Osteoblast (primary cell): ENCODE measurements at regions not wholly inside any gene's neighbourhood (a gene's known extent, or its start where the extent isn't known, plus 50 kb on each side); places are given as distances from the start of the nearest gene placed in this dataset.

ENCODE experiments used
- DNase-seq: peaks from one replicate; pipeline ENCODE4 v3.0.0; 2011; ENCODE audit warnings: low spot score, mixed read lengths; ENCODE audit not compliant: insufficient read length; ENCODE audit errors: missing footprints
- H2AFZ ChIP-seq: 2 replicates; pipeline ENCODE4 v1.6.0; 2011; ENCODE audit warnings: mild to moderate bottlenecking, low read length
- H3K27ac ChIP-seq: 2 replicates; pipeline ENCODE4 v1.5.1; 2011; ENCODE audit warnings: mild to moderate bottlenecking, low read depth, low read length, moderate library complexity
- H3K27me3 ChIP-seq: 2 replicates; pipeline ENCODE4 v1.6.0; 2012; ENCODE audit warnings: mild to moderate bottlenecking, control low read depth, inconsistent platforms, low read length, moderate library complexity; ENCODE audit not compliant: insufficient read depth
- H3K36me3 ChIP-seq: 2 replicates; pipeline ENCODE4 v1.5.1; 2011; ENCODE audit warnings: mild to moderate bottlenecking, low read length, control low read depth, moderate library complexity; ENCODE audit not compliant: insufficient read depth
- H3K4me1 ChIP-seq: 2 replicates; pipeline ENCODE4 v1.5.1; 2011; ENCODE audit warnings: mild to moderate bottlenecking, low read length, control low read depth, moderate library complexity; ENCODE audit not compliant: insufficient read depth
- H3K4me2 ChIP-seq: 2 replicates; pipeline ENCODE4 v1.6.0; 2011; ENCODE audit warnings: mild to moderate bottlenecking, low read length; ENCODE audit not compliant: insufficient read depth
- H3K4me3 ChIP-seq: fragments of 200-600 bp; sonication (generic); 3 replicates; pipeline ENCODE4 v1.5.1; 2012; ENCODE audit warnings: mild to moderate bottlenecking, low read length, inconsistent platforms; ENCODE audit not compliant: insufficient read depth
- H3K79me2 ChIP-seq: 2 replicates; pipeline ENCODE4 v1.6.0; 2012; ENCODE audit warnings: mild to moderate bottlenecking, low read length, control low read depth, inconsistent platforms; ENCODE audit not compliant: insufficient read depth
- H3K9me3 ChIP-seq: 2 replicates; pipeline ENCODE4 v1.5.1; 2011; ENCODE audit warnings: low read depth, low read length, control low read depth
- H4K20me1 ChIP-seq: 2 replicates; pipeline ENCODE4 v1.6.0; 2012; ENCODE audit warnings: mild to moderate bottlenecking, low read length, control low read depth; ENCODE audit not compliant: insufficient read depth
- CTCF ChIP-seq: IDR thresholded peaks from 2 replicates; pipeline ENCODE4 v1.5.1; 2011; ENCODE audit warnings: mild to moderate bottlenecking, low read depth, low read length, moderate library complexity; ENCODE audit errors: extremely low read depth

- no peak overlapping the region for H3K4me3 ChIP-seq
- no peaks in the 10 kb centered on the region for H3K9me3 ChIP-seq
- no peaks in the 10 kb centered on the region for H3K79me2 ChIP-seq
- H3K36me3 ChIP-seq: no peaks in the 10 kb centered on the region
- no peak for DNase-seq
- H3K4me1 ChIP-seq: no peaks in the 10 kb centered on the region
- no peaks in the 10 kb centered on the region for H3K27me3 ChIP-seq
- TF ChIP-seq CTCF: no peak
- no peak overlapping the region for H3K4me2 ChIP-seq
- no peak overlapping the region for H2AFZ ChIP-seq
- no peaks in the 10 kb centered on the region for H4K20me1 ChIP-seq
- H3K27ac ChIP-seq: no peak overlapping the region
Measured at GRCh38 chr2:136225950-136226835, 108.2 kb upstream of the CXCR4 start.

GRCh38 chr2:136223274-136223673, 105.3 kb upstream of the CXCR4 start:
- no peaks in the 10 kb centered on the region for H3K27me3 ChIP-seq

GRCh38 chr2:136222862-136223261, 104.9 kb upstream of the CXCR4 start:
- H4K20me1 ChIP-seq: no peaks in the 10 kb centered on the region
- no peaks in the 10 kb centered on the region for H3K9me3 ChIP-seq
- H2AFZ ChIP-seq: no peak overlapping the region
- no peak for DNase-seq
- no peak overlapping the region for H3K4me3 ChIP-seq
- H3K27me3 ChIP-seq: no peaks in the 10 kb centered on the region
- H3K79me2 ChIP-seq: no peaks in the 10 kb centered on the region
- no peak overlapping the region for H3K27ac ChIP-seq
- no peak overlapping the region for H3K4me2 ChIP-seq
- no peaks in the 10 kb centered on the region for H3K4me1 ChIP-seq
- H3K36me3 ChIP-seq: no peaks in the 10 kb centered on the region
- TF ChIP-seq CTCF: no peak

More at GRCh38 chr2:136223274-136223673, 105.3 kb upstream of the CXCR4 start:
- H4K20me1 ChIP-seq: no peaks in the 10 kb centered on the region
- H3K36me3 ChIP-seq: no peaks in the 10 kb centered on the region
- no peaks in the 10 kb centered on the region for H3K4me1 ChIP-seq
- TF ChIP-seq CTCF: no peak
- no peak overlapping the region for H3K27ac ChIP-seq
- no peaks in the 10 kb centered on the region for H3K79me2 ChIP-seq
- no peak overlapping the region for H3K4me3 ChIP-seq
- H2AFZ ChIP-seq: no peak overlapping the region
- no peak for DNase-seq
- H3K4me2 ChIP-seq: no peak overlapping the region
- no peaks in the 10 kb centered on the region for H3K9me3 ChIP-seq

GRCh38 chr2:136221026-136221425, 103.1 kb upstream of the CXCR4 start:
- H2AFZ ChIP-seq: no peak overlapping the region
- DNase-seq: no peak
- no peaks in the 10 kb centered on the region for H3K36me3 ChIP-seq
- no peaks in the 10 kb centered on the region for H3K9me3 ChIP-seq
- H3K27me3 ChIP-seq: no peaks in the 10 kb centered on the region
- H3K79me2 ChIP-seq: no peaks in the 10 kb centered on the region
- H3K4me3 ChIP-seq: no peak overlapping the region
- H3K4me1 ChIP-seq: no peaks in the 10 kb centered on the region
- no peak overlapping the region for H3K27ac ChIP-seq
- TF ChIP-seq CTCF: no peak
- no peaks in the 10 kb centered on the region for H4K20me1 ChIP-seq
- H3K4me2 ChIP-seq: no peak overlapping the region
